H54 (cell line): ENCODE measurements at regions not wholly inside any gene's neighbourhood (a gene's known extent, or its start where the extent isn't known, plus 50 kb on each side); places are given as distances from the start of the nearest gene placed in this dataset.

Experiments
- DNase-seq: peaks from one replicate; pipeline ENCODE4 v3.0.0; 2011; ENCODE audit warnings: low spot score, mixed read lengths; ENCODE audit not compliant: insufficient read length
- FAIRE-seq: peaks from 3 replicates; lab custom pipeline; 2011; peaks lifted over from hg19 to GRCh38; lab: Jason Lieb, UNC
- POLR2A ChIP-seq: IDR thresholded peaks from 2 replicates; pipeline ENCODE4 v1.6.1; 2011; ENCODE audit warnings: low read depth, mild to moderate bottlenecking, low read length

DNA sequence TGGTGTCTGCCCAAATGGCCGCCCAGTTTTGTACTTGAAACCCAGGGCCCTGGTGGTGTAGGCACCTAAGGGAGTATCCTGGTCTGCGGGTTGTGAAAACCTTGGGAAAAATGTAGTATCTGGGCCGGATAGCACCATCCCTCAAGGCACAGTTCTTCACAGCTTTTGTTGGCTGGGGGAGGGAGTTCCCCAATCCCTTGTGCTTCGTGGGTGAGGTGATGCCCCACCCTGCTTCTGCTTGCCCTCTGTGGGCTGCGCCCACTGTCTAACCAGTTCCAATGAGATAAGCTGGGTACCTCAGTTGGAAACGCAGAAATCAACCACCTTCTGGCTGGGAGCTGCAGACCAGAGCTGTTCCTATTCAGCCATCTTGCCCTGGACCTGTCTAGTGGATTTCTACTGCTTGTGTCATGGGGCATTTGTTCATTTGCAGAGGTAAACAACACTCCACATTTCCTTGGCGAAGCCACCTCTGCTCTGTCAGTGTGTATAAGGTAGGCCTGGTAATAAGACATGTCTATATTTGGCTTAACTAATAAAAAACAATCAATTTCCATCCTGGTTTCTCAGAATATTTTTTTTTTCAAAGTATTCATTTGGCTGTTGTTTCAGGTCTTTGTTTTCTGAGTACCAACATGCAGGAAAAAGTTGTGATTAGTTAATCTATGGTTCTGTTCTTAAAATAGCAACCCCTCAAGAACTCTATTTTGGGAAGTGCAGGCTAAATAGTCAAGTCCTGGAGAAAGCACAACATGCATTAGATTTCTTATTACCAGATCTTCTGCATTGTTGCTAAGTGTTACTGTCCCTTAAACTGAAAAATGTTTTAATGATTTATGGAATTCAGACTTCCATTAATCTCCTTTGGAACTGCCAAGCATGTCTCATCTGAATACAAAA lies 304.3 kb downstream of the ZIC1 start:
- FAIRE-seq (no peak), DNase-seq (no peak)
- TF ChIP-seq POLR2A: no peak

DNA sequence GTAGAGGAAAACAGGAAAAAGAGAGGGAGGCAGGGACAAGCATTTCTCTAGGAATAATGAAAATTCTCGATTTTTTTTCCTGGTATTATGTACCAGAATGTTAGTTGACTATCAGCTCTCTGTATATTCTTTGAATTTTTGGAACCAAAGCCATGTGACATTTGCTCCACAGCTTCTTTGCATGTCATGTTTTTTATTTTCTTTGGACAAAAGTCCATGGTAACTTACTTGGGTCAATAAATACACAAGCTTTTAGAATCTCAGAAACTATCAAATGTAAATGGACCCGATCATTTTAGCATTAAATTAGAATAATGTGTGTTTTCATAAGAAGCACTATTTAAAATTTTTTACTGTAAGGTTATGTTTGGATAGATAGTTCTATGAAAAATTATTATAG lies 320.5 kb downstream of the ZIC1 start:
- no peak for TF ChIP-seq POLR2A
- FAIRE-seq: no peak
- DNase-seq: no peak

DNA sequence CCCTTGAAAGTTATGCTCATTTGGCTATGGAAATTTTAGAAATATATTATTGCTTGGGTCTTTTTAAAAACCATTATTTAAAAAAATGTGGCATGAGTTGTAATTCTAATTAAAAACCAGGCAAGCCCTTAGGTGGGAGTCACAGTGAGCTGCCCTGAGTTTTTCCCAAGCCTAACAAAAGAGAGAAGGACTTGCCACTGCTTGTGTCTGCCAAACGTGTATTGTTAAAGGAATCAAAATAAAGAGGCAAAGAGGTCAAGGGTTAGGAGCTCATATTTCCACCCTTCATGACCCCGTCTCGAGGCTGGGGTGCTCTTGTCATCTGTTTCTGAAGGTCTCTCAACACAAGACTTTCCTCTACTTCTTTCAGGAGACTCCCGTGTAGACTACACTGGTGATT lies 321.1 kb downstream of the ZIC1 start:
- DNase-seq: no peak
- no peak for FAIRE-seq
- TF ChIP-seq POLR2A: no peak

DNA sequence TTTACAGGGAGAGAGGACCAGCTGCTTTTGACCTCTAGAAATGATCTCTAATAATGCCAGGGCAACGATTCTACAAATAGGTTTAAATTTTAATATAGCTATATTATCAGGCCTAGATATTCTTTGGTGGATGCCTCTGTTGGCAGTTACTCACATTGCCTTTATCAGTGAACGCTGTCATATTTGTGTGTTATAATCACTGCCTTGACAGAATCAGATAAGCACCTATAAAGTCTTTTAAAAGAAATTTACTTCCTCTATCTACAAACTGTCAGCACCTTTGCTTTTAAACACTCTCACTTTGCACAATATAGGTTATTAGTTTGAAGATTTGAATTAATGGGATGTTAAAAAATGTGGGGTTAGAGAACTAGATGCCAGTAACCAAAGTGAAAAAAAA lies 324.1 kb downstream of the ZIC1 start:
- DNase-seq: no peak
- TF ChIP-seq POLR2A: no peak
- no peak for FAIRE-seq

DNA sequence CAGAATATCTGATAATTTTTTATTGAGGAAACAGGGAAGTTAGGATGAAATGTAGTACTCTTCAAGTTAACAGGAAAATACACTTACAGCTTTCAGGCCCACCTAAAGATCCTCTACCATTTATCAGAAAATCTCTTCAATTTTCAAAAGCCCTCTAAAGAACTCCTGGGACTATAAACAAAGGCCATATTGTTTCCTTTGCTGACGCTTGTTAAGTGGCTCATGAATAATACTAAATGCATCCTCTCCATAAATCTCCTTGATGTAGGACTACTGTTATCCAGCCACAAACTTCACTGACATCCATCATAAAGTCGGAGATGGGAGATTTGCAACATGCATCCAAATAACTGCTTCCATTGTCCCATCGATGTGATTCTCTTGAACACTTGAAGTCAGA lies 326.5 kb downstream of the ZIC1 start:
- FAIRE-seq (no peak), DNase-seq (no peak)
- TF ChIP-seq POLR2A: no peak

DNA sequence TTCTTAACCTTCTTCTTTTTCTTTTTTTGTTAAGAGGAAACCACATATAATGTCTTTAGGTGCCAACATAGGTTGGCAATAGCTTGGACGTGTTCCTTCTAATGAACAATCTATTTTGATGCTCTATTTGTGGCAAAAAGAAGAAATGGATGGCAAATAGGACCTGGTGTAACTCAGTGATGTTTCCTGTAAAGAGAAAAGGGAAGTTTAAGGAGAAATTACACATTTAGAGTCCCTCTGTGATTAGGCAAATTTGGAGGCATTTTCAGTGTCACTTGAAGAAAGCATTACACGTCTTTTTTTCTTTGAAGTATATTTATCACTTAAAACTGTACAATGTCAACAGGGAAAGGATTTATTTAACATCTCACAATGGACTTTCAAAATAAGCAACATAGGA lies 327.1 kb downstream of the ZIC1 start:
- TF ChIP-seq POLR2A: no peak
- FAIRE-seq (no peak), DNase-seq (no peak)

DNA sequence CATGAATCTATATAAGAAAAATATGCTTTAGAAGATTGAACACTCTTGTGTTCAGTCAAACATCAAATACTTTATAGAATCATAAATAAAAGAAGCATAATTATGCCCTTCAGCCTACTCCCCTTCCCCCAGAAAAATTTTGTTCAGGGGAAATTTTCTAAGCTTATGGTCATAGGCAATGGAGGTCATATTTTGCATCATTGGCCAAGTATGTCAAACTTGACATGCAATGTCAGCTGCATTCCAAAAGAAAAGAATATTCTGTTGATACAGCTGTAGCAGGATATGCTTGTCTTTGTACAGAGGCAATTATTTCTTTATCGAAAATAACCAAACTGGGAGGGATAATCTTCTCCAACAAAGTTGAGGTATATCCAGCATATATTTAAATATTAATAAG lies 328.2 kb downstream of the ZIC1 start:
- no peak for FAIRE-seq
- TF ChIP-seq POLR2A: no peak

DNA sequence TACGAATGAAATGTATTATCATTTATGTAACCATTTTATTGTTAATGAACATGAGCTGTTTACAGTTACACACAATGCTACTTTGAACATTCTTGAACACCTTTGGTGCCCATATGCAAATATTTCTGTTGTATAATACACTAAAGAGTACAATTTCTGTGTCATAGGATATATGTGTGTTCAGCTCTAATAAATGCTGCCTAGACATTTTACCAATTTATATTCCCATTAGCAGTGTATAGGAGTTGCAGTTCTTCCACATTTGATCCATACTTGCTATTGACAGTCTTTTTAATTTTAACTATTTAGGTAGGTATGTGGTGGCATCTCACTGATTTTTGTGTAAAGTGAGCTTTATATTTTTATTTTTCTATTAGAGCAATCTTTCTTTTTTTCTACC lies 331.8 kb downstream of the ZIC1 start:
- no peak for TF ChIP-seq POLR2A
- DNase-seq (no peak), FAIRE-seq (no peak)

More for the DNA sequence above, 328.2 kb downstream of the ZIC1 start:
- no peak for DNase-seq

DNA sequence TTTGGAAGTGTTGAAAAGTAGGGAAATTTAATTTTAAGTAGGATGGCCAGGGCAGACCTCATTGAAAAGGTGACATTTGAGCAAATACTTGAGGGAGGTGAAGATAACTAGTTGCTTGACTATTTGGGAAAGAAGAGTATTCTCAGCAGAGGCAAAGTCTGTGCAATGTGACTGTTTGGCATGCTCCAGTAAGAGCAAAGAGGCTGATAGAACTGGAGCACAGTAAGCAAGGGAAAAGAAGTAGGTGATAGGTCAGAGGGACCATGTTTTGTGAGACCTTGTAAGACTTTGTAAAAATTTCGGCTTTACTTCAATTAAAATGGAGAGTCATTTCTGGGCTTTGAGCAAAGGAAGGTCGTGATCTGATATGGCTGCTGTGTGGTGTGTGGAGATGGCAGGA lies 335.8 kb downstream of the ZIC1 start:
- FAIRE-seq (no peak), DNase-seq (no peak)
- TF ChIP-seq POLR2A: no peak

DNA sequence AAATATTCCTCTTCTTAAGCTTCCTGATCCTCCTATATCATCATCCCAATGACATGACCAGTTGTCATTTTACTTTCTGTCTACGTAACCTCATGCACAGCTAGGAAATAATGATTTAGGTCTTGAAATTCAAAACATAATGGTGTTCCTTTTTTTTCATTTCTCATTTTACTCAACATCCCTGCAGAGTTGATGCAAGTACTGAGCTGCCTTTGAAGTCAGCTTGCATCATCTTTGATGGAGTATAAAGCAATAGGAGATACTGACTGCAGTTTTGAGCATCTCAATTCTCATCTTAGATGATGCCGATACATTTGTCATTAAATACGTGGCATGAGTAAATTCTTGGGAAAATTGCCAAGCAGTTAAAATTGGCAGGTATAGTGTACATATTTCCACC lies 346.1 kb downstream of the ZIC1 start:
- FAIRE-seq (no peak), DNase-seq (no peak)
- TF ChIP-seq POLR2A: no peak

DNA sequence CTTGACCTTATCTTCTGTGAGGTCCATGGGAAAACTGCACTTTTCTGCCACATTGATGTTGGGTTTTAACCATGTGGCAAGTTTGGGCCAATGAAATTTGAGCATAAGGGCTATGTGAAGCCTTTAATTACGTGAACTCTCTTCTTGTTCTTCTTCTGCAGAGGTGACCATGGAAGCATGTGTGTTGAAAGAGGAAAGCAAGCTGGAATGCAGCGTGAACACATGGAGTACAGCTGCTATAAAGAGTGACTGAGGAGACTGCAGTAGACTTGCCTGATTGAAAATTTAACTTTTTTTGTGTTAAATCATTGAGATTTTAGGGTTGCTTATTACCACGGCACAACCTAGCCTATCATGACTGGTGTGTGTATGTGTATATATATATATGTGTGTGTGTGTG lies 347.3 kb downstream of the ZIC1 start:
- FAIRE-seq (no peak), DNase-seq (no peak)
- no peak for TF ChIP-seq POLR2A

DNA sequence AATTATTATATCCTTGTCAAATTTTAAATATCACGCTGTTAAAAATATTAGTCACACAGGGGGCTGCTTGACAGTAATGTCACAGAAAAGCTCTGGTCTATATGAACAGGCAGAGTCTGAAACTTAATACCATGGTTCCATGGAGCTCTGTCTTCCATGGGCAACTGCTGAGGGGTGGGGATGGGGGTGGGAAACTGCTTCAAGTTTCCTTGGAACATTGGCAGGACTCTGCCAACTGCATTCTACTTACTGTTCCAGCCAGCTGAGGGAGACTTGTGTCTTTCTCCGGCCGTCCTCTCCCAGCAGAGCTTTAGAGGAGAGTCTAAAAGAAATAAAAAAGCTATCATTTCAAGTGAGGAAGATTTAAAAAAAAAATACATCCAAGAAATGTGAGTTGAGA lies 348.7 kb downstream of the ZIC1 start:
- no peak for TF ChIP-seq POLR2A
- FAIRE-seq: no peak
- DNase-seq: no peak

DNA sequence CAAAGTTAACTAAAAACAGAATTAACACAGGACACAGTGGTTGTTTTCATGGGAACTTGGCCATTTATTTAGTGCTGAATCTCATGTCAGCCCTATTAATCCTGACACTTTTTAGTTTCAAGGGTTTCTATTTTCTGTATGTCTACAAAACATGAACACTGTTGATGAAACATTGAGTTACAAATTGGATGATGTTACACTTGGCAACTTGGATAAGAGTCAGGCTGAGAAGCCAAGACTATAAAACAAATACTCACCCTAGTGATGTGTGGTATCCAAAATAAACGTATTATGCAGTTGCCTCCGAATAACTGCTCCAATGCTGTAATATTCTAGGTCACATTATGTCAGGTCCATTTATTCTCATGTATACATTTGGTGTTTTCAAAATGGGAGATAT lies 349.6 kb downstream of the ZIC1 start:
- no peak for FAIRE-seq
- DNase-seq: no peak
- TF ChIP-seq POLR2A: no peak

DNA sequence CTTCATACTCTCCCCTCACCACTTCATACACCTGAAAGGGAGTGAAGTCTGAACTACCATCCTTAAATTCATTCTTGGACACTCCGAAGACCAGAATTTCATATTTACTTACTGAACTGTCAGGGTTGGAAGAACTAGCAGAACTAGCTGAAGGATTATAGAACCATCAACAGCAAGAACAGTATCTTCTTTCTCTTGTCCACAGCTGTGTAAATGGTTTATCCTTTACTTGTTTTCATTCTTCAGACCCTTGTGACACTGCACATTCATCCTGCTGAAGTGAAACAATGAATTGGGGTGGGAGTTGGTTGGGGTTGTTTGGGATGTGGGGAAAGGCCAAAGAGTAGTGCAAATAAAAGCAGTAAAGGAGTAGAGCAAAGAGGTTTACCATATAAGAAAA lies 350.9 kb downstream of the ZIC1 start:
- no peak for DNase-seq
- no peak for TF ChIP-seq POLR2A
- no peak for FAIRE-seq

DNA sequence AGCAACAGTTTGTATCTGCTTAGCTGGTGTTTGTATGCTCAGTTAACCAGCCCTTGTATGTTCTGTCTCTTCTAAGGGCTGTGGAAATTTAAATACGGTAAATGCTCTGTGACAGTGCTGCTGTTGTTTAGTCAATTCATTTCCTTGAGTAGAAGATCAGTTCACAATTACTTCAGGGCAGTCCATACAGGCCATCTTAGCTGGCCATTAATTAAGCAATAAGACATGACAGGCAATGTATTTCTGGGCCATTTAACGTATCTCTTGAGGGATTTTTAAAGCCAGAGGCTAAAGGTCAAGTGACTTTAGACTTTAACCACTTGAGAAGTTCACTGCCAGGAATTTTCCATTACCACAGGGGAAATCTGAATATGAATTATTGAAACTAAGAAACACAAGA lies 351.8 kb downstream of the ZIC1 start:
- FAIRE-seq: no peak
- DNase-seq: no peak
- no peak for TF ChIP-seq POLR2A

DNA sequence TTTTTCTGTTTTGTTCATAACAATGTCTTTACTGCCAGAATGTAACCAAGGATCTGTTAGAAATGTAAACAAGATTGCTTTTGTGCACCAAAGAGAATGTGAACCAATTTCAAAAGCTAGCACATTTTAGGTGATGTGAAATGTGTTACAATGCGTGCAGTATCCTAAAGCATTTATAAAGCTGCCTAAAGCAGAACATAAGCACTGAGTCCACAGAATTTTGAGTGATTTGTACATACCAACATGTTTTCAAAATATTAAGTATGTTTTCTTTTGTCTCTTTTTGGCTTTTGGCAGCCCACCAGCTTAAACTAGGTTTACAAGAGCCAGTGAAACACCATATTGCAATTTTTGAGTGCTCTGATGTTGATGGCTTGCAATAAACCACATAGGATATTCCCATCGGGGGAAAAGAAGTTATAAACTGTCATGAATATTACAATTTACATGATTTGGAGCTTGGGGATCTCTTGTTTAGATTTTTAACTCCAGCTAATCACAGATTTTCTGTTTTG lies 364.0 kb downstream of the ZIC1 start:
- no peak for FAIRE-seq
- DNase-seq: no peak
- TF ChIP-seq POLR2A: no peak
